Non-pigmented ciliary epithelial cell (primary cell): ENCODE measurements at regions not wholly inside any gene's neighbourhood (a gene's known extent, or its start where the extent isn't known, plus 50 kb on each side); places are given as distances from the start of the nearest gene placed in this dataset.

Experiments used
- DNase-seq: peaks from one replicate; pipeline ENCODE4 v3.0.0-alpha.2; 2010; ENCODE audit warnings: low read depth

DNA sequence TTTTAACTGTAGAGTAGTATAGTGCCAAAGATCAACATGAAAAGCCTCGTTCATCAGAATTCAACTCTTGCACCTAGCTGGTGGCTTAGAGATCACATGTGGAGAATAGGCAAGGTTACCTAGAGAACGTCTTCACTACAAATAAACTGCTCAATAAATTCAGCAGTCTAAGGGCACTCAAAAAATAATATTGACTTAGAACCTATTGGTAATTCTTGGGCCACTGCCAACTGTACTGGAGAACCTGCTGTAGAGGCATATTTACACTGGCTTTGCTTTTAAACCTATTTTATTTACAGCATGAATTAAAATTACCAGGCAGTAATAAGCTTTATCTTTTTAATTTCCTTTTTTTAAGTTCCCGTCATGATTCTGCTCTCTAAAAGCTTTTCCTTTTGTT is 343.7 kb downstream of the PDHA2 start:
- no peak for DNase-seq

DNA sequence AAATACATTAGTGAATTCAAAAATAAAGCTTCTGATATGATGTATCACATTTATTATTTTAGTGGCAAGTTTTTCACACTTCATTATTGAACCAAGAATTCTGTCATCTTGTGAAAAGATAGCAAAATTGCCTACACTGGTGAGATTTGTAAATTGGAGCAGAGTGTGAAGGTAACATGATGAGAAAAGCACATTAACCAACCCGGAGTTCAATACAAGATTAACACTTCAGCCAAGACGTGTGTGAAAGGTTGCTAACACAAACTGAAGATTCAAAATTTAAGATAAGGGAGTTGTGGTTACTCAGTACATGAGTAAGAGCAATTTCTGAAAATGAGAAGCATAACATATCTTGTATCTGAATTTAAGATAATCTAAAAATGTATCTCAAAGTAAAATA is 346.7 kb downstream of the PDHA2 start:
- DNase-seq: no peak

DNA sequence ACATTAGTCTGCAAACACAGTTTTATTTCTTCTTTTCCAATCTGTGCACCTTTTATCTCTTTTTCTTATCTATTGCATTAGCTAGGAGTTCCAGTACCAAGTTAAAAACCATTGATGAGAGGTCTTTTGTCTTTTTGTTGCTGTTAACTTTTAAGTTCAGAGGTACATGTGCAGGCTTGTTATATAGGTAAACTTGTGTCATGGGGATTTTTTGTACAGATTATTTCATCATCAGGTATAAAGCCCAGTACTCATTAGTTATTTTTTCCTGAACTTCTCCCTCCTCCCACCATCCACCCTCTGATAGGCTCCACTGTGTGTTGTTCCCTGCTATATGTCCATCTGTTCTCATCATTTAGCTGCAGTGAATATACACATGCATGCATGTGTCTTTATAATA is 349.9 kb downstream of the PDHA2 start:
- no peak for DNase-seq

DNA sequence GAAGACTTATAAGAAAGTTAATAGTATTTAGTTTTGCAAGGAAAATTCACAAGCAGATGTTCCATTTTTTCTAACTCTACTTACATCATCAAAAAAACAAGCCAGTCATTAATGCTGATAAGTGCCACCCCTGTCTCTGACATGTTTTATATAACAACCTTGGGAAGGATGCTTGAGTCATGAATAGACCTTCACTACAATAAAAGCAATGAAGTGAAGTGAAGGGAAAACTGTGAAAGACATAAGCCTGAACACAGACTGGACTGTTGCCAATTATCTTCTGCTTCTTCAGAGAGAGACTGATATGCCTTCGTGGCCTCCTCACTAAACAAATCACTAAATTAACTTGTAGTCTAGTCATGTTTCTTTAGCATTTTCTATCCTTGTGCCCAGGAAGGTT is 353.2 kb downstream of the PDHA2 start:
- no peak for DNase-seq

DNA sequence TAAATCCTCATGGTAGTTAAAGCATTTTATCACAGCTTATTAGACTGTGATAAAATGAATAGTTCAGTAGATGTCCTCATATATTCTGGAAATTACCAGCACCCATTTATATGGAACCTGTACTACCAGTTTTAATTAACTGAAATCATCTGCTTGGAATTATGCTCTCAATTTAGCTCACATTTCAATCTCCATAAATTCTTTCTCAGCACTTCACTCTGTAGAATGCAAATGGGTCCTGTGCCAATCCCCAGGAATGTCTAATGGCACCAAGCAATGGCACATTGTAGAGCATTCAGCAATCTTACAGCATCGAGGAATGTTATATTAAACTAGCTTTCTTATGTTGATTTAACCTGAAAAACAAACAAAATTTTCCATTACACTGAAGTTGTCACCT is 355.1 kb downstream of the PDHA2 start:
- DNase-seq: no peak

DNA sequence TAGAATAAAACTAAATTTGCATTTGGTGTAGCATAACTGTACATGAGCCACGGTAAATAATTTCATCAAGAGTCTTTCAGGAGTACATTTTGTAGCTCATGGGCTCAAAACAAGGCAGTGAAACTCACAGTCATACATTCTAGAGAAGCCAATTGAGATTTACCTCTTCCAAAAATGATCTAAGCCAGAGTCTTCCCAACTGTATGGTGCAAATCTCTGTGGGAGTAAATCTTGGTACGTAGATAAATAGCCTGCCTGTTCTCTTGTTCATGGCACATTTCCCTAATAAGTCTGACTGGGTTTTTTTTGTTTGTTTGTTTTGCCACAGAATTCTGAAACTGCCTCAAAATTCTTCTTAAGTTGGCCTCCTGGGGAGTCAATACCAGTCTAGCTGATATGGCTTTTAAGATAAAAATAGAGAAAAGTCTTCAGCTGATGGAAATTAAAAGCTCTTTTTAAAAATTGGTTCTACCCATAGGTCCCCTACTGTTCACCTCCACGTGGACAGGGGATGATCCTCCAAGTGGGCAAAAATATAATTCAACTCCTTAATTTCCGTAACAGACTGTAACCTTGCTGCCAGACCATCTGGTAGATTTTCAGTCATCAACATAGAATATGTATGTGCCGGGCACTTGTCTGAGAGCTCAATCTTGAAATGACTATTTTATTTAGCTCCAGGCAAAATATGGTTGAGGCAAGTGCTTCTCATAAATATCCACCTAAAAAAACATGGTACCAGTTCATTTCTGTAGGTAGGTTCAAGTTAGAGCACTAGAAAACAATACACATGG is 365.4 kb downstream of the PDHA2 start:
- no peak for DNase-seq

DNA sequence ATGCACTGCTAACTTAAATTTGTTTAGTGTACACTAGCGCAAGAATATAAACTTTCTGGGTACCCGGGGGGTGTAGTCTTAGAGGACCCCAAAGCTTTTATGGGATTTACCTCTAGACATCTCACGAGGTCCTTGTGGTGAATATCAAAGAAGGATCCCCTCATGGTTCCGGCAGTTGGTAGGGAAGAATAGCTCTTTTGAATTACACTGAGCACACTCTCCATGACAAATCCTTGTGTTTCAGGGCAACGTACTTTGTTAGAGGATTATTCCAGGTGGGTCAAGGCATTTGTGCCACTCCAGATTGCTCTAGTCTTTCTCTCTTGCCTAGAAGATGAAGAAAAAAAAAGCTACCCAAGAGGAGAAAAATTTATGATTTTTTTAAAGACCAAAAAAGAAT is 387.6 kb downstream of the PDHA2 start:
- no peak for DNase-seq

DNA sequence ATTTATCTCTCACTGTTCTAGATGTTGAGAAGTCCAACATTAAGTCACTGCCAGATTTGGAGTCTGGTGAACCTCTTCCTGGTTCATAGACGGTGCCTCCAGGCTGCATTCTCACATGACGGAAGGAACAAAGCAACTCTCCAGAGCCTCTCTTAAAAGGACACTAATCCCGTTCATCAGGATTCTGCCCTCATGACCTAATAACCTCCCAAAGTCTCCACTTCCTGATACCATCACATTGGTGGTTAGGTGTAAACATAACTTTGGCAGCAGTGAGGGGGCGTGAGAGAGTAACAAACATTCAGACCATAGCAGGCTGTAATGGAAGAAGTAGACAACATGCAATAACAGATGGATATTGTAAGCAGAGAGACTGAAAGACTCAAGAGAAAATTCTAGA is 388.6 kb downstream of the PDHA2 start:
- DNase-seq: no peak

DNA sequence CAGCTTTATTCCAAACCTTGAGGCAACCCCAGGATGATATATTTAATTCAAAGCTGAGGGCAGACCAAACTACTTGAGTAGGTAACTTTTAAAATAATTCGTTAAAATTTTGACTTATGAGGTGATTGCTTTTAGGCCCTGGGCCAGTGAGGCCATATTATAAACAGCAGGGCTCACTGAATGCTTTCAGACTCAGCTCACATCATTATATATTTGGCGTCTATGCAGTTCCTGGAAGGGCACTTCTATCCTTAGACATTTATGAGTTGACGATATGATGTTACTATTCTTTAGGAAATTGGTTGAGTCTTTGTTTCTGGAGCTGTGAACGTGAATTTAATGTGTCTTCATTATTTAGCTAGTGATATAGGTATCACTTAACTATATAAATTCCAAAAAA is 400.1 kb downstream of the PDHA2 start:
- no peak for DNase-seq

DNA sequence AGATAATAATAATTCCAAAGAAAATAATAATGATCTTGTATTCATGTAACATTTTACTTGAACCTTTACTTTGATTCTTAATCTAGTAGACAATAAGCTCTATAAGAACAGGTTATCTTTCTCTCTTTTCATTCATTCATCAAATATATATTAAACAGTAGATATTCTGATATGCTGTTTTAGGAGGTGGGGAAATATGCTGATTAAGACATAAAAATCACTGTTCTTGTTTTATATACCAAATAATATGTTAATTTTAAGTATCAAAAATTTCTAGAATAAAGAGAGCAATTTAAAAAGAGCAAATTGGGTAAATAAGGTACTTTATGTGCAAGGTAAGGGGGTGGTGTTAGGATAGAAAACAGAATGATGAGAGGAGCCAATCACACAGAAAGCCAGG is 401.9 kb downstream of the PDHA2 start:
- DNase-seq: no peak

DNA sequence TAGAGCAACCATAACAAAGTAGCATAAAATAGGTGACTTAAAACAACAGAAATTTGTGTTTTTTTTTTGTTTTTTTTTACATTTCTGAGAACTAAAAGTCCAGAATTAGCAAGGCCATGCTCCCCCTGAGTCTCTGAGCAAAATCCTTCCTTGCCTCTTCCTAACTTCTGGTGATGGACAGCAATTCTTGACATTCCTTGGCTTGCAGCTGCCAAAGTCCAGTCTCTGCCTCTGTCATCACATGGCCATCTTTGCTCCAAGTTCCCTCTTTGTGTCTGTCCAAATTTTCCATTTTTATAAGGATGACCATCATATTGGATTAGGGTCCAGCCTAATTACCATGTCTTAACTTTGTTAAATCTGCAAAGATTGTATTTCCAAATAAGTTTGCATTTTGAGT is 407.2 kb downstream of the PDHA2 start:
- no peak for DNase-seq

DNA sequence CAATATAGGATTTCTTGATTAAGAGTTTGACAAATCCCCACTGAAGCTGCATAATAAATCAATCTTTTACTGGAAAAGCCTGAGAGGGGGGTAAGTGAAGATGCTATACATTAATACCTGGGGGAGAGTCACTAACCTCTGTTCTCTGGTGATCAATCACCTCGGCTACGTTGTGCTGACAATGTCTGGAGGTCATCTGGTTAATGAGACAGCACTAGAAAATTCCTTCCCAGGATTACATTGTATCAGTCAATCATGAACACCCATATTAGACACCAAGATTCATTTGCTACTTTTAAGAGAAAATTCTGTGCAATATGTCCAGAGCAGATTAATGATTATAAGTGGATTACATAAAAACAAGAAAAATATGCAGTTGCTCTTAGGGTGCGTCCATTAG is 408.3 kb downstream of the PDHA2 start:
- no peak for DNase-seq

DNA sequence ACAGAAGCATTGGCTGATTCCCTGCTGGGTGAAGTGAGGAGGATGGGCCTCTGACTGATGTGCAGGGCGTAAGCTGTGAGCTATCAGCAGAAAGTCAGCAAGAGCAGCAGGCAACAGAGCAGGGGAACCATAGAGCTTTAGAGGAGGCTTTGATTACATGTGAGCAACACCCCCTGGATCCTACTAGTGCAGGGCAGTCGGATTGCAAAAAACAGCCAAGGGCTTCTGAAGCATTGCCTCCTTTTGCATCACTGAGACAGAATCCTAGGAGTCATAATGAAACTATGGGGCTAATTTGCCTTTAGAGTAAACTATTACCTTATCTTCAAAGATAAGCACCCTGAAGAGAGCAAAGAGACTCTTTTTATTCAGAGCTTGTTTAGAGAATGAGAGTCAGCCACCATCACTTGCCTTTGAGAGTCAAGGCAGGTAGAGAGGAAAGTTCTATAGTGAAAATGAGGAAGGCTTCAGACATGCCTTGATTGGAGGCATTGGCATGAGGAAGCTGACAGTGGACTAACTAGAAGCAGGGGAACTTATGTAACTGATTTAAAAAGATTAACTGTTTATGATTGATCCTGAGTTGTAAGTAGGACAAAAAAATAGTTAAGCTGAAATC is 420.3 kb downstream of the PDHA2 start:
- peak; percentile 5 for DNase-seq

DNA sequence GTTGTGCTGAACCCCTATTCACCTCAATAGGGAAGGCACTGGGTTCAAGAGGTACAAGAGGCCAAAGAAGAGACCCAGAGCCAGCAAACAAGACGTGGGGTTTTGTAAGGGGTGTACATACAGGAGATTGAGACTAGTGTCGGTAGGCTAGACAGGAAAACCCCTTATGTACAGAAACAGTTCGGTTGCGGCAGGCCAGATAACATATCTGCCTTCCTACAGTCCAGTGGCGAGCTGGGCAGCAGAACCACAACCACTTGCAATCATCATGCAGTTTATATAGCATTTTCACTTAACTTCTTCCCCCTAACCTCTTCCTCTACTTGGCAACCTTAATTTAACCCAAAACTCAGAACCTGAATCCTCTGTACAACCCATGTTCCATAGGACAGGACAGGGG is 422.2 kb downstream of the PDHA2 start:
- DNase-seq: no peak

DNA sequence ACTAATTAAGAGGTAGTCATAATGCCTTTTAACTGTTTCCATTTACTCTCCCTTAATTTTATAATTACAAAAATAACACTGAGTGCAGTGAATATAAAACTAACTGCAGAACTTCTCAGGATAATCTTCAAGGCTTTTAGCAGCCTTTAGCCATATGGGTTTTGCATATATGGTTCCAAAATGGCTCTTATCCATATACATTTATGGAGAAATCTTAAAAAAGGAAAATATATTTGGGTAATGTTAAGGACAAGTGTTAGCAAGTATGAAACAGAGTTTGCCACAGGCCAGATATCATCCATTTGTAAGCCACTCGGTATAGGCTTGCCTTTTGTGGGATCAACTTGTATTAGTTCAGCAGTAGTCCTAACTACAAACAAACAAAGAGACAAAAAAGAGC is 423.4 kb downstream of the PDHA2 start:
- DNase-seq: no peak

DNA sequence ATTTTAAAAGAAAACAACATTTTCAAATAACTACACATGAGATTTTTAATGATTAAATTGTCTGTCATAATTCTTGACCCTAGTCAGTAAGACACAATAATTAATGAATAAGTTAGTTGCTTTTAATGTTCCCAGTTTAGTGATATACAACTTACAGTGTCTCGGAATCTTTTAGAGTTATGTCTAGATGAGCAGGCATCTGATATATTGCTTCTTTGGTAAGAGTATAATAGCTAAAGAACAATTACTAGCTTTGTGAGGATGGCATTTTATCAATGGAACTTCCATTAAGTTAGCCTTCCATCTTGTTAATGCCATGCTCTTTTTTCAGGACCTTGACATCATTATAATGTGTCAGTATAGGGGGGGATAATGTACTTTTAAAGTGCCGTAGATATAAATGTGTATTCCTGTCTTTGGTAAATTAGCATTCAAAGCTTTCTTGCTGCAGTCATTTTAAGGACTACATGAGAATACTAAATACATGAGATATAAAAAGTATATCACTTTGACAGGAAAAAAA is 425.1 kb downstream of the PDHA2 start:
- no peak for DNase-seq

DNA sequence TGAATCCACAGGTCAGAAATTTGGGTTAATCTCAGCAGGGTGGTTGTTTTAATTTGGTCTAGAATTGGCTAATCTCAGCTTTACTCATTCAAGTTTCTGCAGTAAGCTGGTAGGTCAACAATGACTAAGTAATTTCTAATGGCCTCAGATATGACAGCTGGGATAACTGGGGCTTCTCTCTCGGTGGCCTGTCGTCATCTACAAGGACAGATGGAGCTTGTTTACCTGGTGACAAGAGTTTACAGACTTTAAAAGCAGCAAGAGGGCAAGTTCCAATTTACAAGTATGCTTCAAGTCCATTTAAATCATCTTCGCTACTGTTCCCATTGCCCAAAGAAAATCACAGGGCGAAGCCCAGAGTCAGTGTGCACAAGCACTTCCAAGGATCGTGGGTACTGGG is 453.9 kb downstream of the PDHA2 start:
- DNase-seq: no peak

DNA sequence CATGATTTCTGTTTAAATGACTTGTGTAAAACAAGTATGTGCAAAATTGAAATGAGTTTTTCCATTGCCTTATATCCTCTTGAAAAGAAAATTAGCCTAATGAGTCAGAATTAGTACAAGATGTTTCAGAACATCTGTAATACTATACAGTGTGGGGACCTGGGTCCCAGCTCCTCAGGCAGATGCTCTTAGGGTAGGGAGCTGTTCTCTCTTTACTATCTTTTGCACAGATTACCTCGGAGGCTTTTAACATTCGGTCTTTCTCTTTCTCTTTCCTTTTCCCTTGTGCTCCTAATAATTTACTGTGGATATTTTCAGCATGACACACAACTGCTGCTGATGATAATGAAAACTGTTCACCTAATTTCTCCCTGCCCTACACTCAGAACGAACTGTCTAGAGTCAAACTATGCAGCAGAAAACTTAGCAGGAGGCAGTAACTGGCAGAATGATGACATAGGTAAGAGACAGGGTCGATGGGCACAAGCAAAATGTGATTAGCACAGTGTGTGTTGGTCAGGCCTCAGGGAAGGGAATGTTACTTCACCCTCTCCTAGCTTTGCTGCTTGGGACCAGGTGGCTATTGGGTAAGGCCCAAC is 455.3 kb downstream of the PDHA2 start:
- DNase-seq: no peak

DNA sequence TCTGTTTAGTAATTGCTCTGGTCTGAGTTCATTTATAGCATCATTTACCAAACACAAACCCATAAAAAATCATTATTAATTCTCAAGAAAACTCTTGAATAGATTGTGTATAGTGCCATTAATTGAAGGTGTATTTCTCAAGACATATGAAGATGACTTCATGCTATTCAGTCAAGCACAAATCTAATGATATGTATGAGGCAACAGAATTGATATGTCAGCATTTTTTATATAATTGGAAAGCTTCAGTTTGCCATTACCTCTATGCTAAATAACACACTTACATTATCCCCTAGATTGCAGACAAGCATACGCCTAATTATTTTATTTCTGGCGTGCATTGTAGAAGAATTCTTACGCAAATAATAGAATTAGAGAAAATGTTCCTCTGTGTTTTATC is 461.8 kb downstream of the PDHA2 start:
- no peak for DNase-seq

DNA sequence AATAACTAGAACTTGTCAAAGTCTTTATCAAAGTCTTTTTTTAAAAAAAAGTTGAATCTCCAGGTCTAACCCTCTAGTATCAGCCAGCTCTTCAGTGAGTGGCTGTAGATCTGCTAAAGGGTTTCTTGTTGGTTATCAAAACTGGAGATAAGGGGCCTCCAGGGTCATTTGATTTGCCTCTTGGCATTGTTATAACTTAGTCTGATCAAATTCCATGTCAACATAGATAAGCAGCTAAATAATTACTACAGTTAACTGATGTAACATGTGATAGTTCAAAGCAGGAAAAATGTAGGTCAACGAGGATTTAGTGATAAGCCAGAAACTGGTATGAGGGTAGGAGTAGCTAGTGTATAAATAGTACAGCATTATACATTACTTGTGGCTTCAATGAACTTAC is 465.1 kb downstream of the PDHA2 start:
- no peak for DNase-seq

DNA sequence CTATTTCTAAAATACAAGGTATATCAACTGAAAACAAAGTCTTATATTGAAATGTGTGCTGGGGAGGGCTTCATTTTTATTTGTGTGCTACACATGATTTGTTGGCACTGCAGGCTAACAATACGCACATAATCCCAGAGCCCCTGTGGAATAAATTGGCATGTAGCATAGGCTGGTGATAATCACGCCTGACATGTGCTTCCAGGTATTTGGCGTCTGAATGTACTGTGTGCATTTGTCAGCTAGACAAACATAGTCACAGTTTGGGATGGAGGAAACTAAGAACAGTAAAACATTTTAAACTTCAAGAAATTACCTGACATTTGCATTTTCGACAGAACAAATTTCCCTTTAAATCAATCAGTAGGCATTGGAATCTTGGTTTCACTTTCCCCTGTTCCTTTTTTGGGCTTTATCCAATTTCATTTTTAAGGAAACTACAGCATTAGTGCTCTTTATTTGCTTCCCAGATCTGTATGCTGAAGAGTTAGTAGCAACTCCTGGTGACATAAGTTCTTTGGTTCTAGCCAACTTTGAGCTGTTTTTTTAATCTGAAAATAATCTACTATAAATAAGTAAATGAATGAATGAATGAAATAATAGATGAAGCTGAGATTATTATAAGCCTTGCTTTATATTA is 472.3 kb downstream of the PDHA2 start:
- no peak for DNase-seq

DNA sequence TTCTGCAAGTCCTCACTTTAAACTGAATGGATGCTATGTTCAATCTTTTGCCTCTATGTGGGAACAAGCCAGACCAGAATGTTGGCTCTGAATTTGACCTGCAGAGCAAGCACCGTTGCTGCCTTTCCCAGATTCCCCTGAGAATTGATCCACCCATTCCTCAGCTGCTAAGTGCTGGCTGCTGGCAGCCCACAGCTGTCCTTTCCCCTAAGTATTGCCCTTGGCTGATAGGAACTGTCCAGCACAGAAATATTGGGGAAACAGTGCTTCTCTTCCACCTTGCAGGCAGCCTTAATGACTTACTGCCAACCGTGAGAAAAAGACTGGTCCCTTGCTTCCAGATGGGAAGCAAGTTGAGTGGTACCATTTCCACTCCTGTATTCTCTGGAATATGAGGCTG is 475.9 kb downstream of the PDHA2 start:
- no peak for DNase-seq

DNA sequence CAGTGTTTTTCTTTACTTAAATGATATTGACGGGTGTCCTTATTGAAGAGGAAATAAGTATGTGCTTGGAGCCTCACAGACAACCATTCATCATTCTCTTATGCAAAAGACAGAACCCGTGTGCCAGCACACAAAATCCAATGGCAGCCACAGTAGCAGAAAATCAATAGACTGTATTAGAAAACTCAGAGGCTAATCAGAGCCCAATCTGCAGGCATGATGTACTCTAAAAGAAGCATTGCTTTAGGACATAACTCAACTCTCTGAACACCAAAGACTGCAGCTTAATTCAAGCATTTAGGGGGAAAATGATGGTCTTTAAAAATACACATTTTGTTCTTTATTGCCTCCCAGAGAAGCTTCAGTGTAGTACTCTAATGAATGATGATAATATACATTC is 476.9 kb downstream of the PDHA2 start:
- no peak for DNase-seq
